ENCODE measurements at regions not wholly inside any gene's neighbourhood (a gene's known extent, or its start where the extent isn't known, plus 50 kb on each side); places are given as distances from the start of the nearest gene placed in this dataset.
A peak's percentile ranks its signal among the peaks of the same experiment; 100 is the strongest.

GRCh38 chrX:39817754-39818470, 279.8 kb downstream of the BCOR start:
- TF ChIP-seq YY1 (IDR thresholded peaks at IDR 0.05), result no peak
- peak; percentile 17 for TF ChIP-seq SP1 (IDR thresholded peaks at IDR 0.05)
- TF ChIP-seq HNF4A (conservative IDR thresholded peaks at IDR 0.05), result peak; percentile 58 to 64
- peak in 1 of 2 donors; percentile 14 for TF ChIP-seq RXRA (IDR thresholded peaks at IDR 0.05)
- H3K4me1 ChIP-seq (ENCODE audit: control insufficient read depth in 4 of 4, insufficient read depth in 4 of 4, low read length in 3 of 4), result peaks cover 8 to 37% (median 26%) of the 10 kb centered on the region in 4 donors
- H3K9ac ChIP-seq (ENCODE audit: low read depth in 1 of 2, low read length in 2 of 2), result no peak overlapping the region
- no peak overlapping the region for H3K4me3 ChIP-seq (ENCODE audit: low read depth in 1 of 3, low read length in 3 of 3)
- no peak for DNase-seq (ENCODE audit: low spot score)
- H3K36me3 ChIP-seq (ENCODE audit: control insufficient read depth in 4 of 4, insufficient read depth in 3 of 4, low read depth in 1 of 4, low read length in 3 of 4), result no peaks in the 10 kb centered on the region
- 40% methylated on average over 12 of the region's 12 CpGs for WGBS
- no peaks in the 10 kb centered on the region for H3K27me3 ChIP-seq (ENCODE audit: control insufficient read depth in 4 of 4, insufficient read depth in 4 of 4, low read length in 3 of 4)
- peak overlapping the region; percentile 27 to 79 for H3K27ac ChIP-seq (ENCODE audit: low read depth in 1 of 2, low read length in 2 of 2)
- H3K9me3 ChIP-seq (ENCODE audit: control insufficient read depth in 4 of 4, low read length in 3 of 4), result peaks cover 0 to 5% (median 2%) of the 10 kb centered on the region in 4 donors

- Histone ChIP-seq H3K4me1 (ENCODE audit: control insufficient read depth in 4 of 4, insufficient read depth in 4 of 4, low read length in 3 of 4) (peaks cover 8 to 32% (median 24%) of the 10 kb centered on the region in 4 donors), H3K27ac (ENCODE audit: low read depth in 1 of 2, low read length in 2 of 2) (no peak overlapping the region), H3K9me3 (ENCODE audit: control insufficient read depth in 4 of 4, low read length in 3 of 4) (peaks cover 0 to 9% (median 4%) of the 10 kb centered on the region in 4 donors), H3K27me3 (ENCODE audit: control insufficient read depth in 4 of 4, insufficient read depth in 4 of 4, low read length in 3 of 4) (no peaks in the 10 kb centered on the region), H3K4me3 (ENCODE audit: low read depth in 1 of 3, low read length in 3 of 3) (no peak overlapping the region), H3K36me3 (ENCODE audit: control insufficient read depth in 4 of 4, insufficient read depth in 3 of 4, low read depth in 1 of 4, low read length in 3 of 4) (no peaks in the 10 kb centered on the region), H3K9ac (ENCODE audit: low read depth in 1 of 2, low read length in 2 of 2) (no peak overlapping the region)
- 74% methylated on average over 7 of the region's 7 CpGs for WGBS
- no peak for DNase-seq (ENCODE audit: low spot score)
- TF ChIP-seq ZBTB33 (IDR thresholded peaks at IDR 0.05), result no peak
- no peak for TF ChIP-seq HNF4G (IDR thresholded peaks at IDR 0.05)
- TF ChIP-seq NR2F2 (IDR thresholded peaks at IDR 0.05), result no peak
- TF ChIP-seq FOXA2 (IDR thresholded peaks at IDR 0.05), result no peak
- TF ChIP-seq TAF1 (conservative IDR thresholded peaks at IDR 0.05), result no peak
- no peak for TF ChIP-seq JUND (IDR thresholded peaks at IDR 0.05)
- TF ChIP-seq YY1 (IDR thresholded peaks at IDR 0.05), result no peak
- no peak for TF ChIP-seq CTCF (IDR thresholded peaks at IDR 0.05; ENCODE audit: low read depth, low read length, missing input control)
These were observed 279.0 kb downstream of the BCOR start for GRCh38 chrX:39818750-39819149.

GRCh38 chrX:39819921-39820849, 277.6 kb downstream of the BCOR start:
- peaks cover 0 to 9% (median 4%) of the 10 kb centered on the region in 4 donors for H3K9me3 ChIP-seq (ENCODE audit: control insufficient read depth in 4 of 4, low read length in 3 of 4)
- H3K4me3 ChIP-seq (ENCODE audit: low read depth in 1 of 3, low read length in 3 of 3), result no peak overlapping the region
- TF ChIP-seq RAD21 (IDR thresholded peaks at IDR 0.05) (peak in 1 of 2 donors; percentile 43), RXRA (IDR thresholded peaks at IDR 0.05) (no peak), HNF4G (IDR thresholded peaks at IDR 0.05) (no peak), CTCF (IDR thresholded peaks at IDR 0.05; ENCODE audit: low read depth, low read length, missing input control) (no peak), NR2F2 (IDR thresholded peaks at IDR 0.05) (peak; percentile 86)
- no peak overlapping the region for H3K9ac ChIP-seq (ENCODE audit: low read depth in 1 of 2, low read length in 2 of 2)
- no peaks in the 10 kb centered on the region for H3K27me3 ChIP-seq (ENCODE audit: control insufficient read depth in 4 of 4, insufficient read depth in 4 of 4, low read length in 3 of 4)
- 71% methylated on average over 34 of the region's 34 CpGs for WGBS
- no peak for DNase-seq (ENCODE audit: low spot score)
- no peaks in the 10 kb centered on the region for H3K36me3 ChIP-seq (ENCODE audit: control insufficient read depth in 4 of 4, insufficient read depth in 3 of 4, low read depth in 1 of 4, low read length in 3 of 4)
- H3K27ac ChIP-seq (ENCODE audit: low read depth in 1 of 2, low read length in 2 of 2), result no peak overlapping the region
- H3K4me1 ChIP-seq (ENCODE audit: control insufficient read depth in 4 of 4, insufficient read depth in 4 of 4, low read length in 3 of 4), result peaks cover 8 to 29% (median 22%) of the 10 kb centered on the region in 4 donors
